ENCODE measurements at regions not wholly inside any gene's neighbourhood (a gene's known extent, or its start where the extent isn't known, plus 50 kb on each side); places are given as distances from the start of the nearest gene placed in this dataset.
"Not testable (repeated sequence)": the region's sequence is repeated elsewhere in the genome, so short reads cannot be mapped to it uniquely, and the experiment has no call there.

DNA sequence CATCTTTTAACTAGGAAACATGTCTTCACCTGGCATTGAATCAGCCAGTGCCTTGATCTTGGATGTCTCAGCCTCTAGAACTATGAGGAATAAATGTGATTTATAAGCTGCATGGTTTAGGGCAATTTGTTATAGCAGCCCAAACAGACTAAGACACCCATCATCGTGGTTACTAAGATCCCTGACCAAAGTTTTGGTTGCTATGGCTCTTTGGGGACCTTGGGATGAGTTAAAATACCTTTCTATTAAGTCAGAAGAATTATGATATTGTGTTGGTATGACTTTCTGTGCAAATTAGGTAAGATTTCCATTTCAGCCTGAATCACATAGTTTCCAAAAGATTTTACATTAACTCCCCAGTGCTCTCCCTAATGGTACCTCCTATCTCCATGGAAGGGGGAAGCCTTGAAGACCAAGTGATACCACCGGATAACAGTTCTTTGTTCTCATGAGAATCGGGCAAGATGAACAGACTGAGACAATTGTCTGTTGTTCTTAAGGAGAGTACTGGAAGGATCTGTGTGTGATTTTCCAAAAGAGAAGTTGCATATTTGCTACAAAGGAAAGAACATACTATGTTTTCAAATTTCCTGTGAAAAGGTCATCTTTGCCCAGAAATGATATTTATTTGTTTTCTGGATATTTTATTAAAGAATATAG is 60.4 kb upstream of the UBASH3B start:
- TF ChIP-seq CTCF (IDR thresholded peaks at IDR 0.05; ENCODE audit: low read depth, low read length): no peak
- H3K27me3 ChIP-seq: no peaks in the 10 kb centered on the region; the same call in 1 of the 2 replicates
- H3K4me3 ChIP-seq (ENCODE audit: low read depth, low read length): no peak overlapping the region
- H3K4me1 ChIP-seq: no peaks in the 10 kb centered on the region
- no peaks in the 10 kb centered on the region for H3K36me3 ChIP-seq
- H3K9me3 ChIP-seq: no peaks in the 10 kb centered on the region; the same call in 1 of the 2 replicates
- DNase-seq: no peak

- Histone ChIP-seq H3K27me3 (no peaks in the 10 kb centered on the region; the same call in 1 of the 2 replicates), H3K4me3 (ENCODE audit: low read depth, low read length) (no peak overlapping the region), H3K36me3 (no peaks in the 10 kb centered on the region), H3K4me1 (no peaks in the 10 kb centered on the region), H3K9me3 (no peaks in the 10 kb centered on the region; the same call in 1 of the 2 replicates)
- no peak for DNase-seq
- TF ChIP-seq CTCF (IDR thresholded peaks at IDR 0.05; ENCODE audit: low read depth, low read length): no peak
Measured at GRCh38 chr11:122593473-122594420, 61.8 kb upstream of the UBASH3B start.

DNA sequence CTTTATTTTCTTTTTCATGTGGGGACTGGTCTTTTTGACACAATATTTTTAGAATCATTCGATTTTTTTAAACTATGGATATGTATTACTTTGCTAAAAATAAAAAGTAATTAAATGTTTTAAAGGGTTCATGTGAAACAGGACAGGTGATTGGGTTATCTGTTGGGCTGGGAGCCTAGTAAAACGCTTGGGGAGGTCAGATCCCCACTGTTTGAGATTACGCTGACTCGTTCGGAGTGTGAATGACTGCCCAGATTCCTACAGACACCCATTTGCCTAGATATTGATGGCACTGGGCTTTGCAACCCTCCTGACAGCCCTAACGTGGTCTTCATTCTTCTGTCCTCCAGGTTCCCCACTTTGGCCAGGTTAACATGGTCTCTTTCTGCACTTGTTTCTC is 62.9 kb upstream of the UBASH3B start:
- no peaks in the 10 kb centered on the region; the same call in 1 of the 2 replicates for H3K27me3 ChIP-seq
- H3K36me3 ChIP-seq: no peaks in the 10 kb centered on the region
- DNase-seq: no peak
- H3K4me3 ChIP-seq (ENCODE audit: low read depth, low read length): no peak overlapping the region
- no peaks in the 10 kb centered on the region; the same call in 1 of the 2 replicates for H3K9me3 ChIP-seq
- no peaks in the 10 kb centered on the region for H3K4me1 ChIP-seq
- no peak for TF ChIP-seq CTCF (IDR thresholded peaks at IDR 0.05; ENCODE audit: low read depth, low read length)

DNA sequence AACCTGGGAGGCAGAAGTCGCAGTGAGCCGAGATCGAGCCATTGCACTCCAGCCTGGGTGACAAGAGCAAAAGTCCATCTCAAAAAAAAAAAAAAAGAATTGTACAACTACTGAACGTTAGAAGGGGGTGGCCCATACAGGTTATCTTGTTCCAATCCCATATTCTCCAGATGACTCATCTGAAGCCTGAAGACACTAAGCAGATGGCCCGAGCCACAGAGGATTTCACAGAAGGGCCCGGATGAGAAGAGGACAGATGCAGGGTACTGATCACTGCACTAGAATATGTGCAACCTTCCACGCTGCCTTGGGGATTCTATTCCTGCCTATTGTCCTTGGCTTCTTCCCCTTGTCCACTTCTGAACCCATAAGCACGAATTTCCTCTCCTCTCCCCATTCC is 70.9 kb upstream of the UBASH3B start:
- DNase-seq: no peak
- no peak for TF ChIP-seq CTCF (IDR thresholded peaks at IDR 0.05; ENCODE audit: low read depth, low read length)
- H3K4me3 ChIP-seq (ENCODE audit: low read depth, low read length): no peak overlapping the region
- H3K4me1 ChIP-seq: no peaks in the 10 kb centered on the region
- no peaks in the 10 kb centered on the region for H3K27me3 ChIP-seq
- H3K36me3 ChIP-seq: no peaks in the 10 kb centered on the region
- no peaks in the 10 kb centered on the region for H3K9me3 ChIP-seq

GRCh38 chr11:122580071-122580470 is 75.5 kb upstream of the UBASH3B start:
- not testable (repeated sequence) for H3K27me3 ChIP-seq; H3K9me3 ChIP-seq; H3K36me3 ChIP-seq; H3K4me1 ChIP-seq; DNase-seq; H3K4me3 ChIP-seq (ENCODE audit: low read depth, low read length)

DNA sequence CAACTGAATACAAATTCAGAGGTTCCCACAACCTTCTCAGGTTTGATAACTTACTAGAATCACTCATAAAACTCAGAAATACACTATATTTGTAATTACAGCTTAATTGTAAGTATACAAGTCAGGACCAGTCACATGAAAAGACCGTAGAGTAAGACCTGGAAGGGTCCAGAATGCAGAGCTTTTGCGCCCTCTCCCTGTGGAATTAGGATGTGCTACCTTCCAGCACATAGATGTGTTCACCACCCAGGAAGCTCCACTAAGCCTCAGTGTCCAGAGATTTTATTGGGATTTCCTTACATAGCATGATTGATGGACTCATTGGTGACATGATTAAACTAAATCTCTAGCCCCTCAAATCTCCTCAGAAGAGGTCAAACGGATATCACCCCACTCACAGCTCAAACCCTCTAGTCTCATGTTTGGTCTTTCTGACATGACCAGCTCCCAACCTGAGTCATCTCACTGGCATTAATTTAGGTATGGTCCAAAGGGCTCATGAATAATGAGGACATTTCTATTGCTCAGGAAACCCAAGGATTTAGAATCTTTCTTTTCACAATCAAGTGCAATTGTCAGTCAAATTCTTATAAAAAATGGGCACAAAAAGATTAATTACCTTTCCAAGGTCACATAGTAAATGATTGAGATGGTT is 77.2 kb upstream of the UBASH3B start:
- no peak overlapping the region for H3K4me3 ChIP-seq (ENCODE audit: low read depth, low read length)
- H3K36me3 ChIP-seq: no peaks in the 10 kb centered on the region
- H3K27me3 ChIP-seq: no peaks in the 10 kb centered on the region
- H3K9me3 ChIP-seq: no peaks in the 10 kb centered on the region
- TF ChIP-seq CTCF (IDR thresholded peaks at IDR 0.05; ENCODE audit: low read depth, low read length): peak; percentile 25
- no peaks in the 10 kb centered on the region for H3K4me1 ChIP-seq
- DNase-seq: no peak
